ENCODE measurements at regions not wholly inside any gene's neighbourhood (a gene's known extent, or its start where the extent isn't known, plus 50 kb on each side); places are given as distances from the start of the nearest gene placed in this dataset.
"Not testable (repeated sequence)": the region's sequence is repeated elsewhere in the genome, so short reads cannot be mapped to it uniquely, and the experiment has no call there.

DNA sequence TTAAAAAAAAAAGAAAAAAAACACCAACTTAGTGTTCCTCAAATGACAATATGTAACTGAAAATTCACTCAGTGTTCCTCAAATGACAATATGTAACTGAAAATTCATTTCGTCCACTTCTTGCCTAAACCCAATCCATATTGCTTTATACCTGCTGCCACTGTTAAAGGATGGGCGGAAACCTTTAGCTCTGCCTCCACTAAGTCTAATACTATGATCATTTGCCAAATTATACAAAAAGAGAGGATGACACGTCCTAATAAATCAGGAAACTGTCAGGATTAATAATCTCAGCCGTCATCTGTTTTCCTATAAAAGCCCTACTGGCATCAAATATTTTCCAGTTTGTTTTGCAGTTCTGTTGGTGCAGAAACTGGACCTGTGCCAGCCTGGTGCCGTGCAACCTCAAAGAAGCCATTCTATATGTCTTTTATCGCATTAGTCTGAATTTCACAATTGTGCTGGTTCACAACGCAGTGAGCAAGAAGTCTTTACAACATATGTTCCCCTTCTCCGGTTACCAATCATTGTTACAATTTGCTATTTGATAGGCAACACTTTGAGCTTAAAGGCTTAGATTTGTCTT lies 160.4 kb upstream of the KCNH8 start:
- ATAC-seq = no peak

GRCh38 chr3:18987070-18987469 lies 161.2 kb upstream of the KCNH8 start:
- no peak for ATAC-seq

- ATAC-seq = no peak
These were observed 165.4 kb upstream of the KCNH8 start for GRCh38 chr3:18982920-18983319.

GRCh38 chr3:18976102-18976501 lies 172.2 kb upstream of the KCNH8 start:
- ATAC-seq = not testable (repeated sequence)

DNA sequence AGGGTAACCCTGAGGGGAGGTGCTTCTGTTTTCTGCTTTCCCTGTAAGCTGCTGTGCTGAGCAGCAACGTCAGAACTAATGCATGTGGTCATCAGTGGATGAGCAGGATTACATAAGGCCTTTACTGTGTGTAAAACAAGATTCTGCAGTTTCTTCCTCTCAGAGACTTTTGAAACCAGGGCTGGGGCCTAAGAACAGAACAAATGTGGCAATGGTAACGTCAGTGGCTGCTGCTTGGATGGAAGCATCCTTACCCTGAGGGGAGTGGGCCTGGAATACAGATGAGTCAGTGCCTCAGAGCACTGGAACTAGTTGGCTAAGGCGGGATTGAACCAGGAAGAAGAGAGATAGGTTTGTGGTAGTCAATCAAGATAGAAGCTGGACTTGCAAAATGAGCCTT lies 180.2 kb upstream of the KCNH8 start:
- no peak for ATAC-seq

GRCh38 chr3:18965781-18966180 lies 182.5 kb upstream of the KCNH8 start:
- no peak for ATAC-seq

DNA sequence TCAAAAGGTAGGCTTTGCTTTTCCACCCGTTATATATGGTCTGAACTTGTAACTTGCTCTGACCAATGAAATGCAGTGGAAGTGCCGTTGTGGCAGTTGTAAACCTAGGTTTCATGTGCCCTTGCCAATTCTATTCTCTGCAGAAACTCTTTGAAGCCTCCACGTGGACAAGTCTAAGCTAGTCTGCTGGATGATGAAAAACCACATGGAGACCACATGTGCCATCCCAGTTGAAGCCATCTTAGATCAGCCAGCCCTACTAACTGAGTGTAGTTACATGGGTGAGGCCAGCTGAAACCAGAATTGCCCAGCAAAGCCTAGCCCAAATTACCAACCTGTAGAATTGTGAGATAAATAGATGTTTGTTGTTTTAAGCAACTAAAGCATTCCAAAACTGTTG lies 183.7 kb upstream of the KCNH8 start:
- no peak for ATAC-seq

DNA sequence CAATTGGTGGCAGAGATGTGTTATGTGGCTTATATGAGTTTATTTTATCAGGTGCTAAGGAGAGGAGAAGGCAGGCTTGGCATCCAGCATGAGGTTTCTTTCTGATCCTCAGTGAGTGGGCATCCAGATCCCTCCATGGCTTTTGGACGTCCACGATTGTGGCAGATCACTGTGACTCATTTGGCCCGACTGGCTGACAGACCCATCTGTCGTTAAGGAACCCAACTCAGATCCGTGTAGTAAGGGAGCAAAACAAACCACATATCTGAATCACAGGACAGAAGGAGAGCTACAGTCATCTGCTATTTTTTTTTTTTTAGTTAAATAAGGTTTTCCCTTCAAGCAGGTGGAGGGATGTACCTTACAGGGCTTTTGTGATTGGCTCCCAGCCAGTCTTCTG lies 197.0 kb upstream of the KCNH8 start:
- ATAC-seq = no peak

DNA sequence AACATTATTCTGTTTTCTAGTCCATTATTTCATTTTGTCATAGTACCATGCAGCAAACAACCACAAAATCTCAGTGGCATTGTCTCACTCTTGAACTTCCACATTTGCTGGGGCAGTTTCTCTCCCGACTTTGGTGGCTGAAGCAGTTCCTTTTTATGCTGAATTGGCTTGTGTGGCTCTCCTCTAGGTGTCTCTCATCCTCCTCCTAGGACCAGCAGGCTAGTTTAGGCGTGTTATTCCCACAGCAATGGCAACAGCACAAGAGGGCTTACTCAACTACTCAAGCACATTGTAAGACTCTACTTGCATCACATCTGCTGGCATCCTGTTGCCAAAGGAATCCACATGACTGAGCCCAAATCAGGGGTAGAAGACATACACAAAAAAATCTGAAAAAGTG lies 201.8 kb upstream of the KCNH8 start:
- ATAC-seq = no peak

- no peak for ATAC-seq
These were observed 210.7 kb upstream of the KCNH8 start for GRCh38 chr3:18937574-18937973.

DNA sequence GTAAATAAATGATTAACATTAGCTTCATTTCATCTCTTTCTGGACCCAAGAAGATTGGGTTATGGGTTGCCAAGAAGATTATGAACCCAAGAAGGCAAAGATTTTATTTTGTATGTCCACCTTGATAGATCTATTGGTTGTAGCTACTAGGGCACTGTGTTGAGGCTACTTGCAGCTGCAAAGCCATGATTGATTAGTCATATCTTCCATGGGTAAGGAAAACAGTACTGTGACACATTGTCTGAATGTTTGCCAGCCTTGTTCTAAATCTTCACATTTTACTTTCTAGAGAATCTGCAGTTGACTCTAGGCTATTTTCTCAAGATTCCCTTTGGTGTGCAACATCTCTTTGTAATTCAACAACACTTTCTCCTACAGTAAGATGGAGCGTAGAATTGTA lies 229.2 kb upstream of the KCNH8 start:
- no peak for ATAC-seq

- no peak for ATAC-seq
These were observed 230.4 kb upstream of the KCNH8 start for GRCh38 chr3:18917923-18918322.

DNA sequence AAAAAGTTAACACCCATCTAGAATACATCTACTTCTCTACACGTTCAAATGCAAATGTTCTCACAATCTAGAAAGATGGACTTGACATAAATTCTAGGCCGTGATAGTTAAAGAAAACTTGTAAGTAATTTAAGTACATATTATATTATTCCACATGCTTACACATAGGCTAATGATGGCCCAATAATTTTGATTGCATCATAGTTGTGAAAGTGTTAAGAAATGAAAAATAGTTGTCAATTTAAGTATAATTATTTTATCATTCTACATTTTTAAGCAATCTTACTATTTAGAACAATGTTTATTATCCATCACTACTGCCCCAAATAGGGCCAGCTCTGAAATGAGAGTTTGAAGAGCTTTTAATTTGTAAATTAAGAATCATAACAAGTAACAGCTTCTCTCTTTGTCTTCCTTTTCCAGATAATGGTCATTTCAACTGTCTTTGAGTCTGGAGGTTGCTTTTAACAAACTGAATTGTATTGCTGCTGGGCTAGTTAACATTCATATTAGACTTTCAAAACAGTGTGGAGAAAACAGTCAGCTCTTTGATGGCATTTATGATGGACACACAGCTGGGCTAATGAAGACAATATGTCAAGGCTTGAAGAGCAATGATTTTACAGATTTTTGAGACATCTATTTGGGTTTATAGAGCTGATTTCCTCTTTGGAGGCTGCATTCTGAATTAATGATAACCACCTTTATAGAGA lies 246.1 kb upstream of the KCNH8 start:
- no peak for ATAC-seq

- ATAC-seq = no peak
These were observed 246.7 kb upstream of the KCNH8 start for GRCh38 chr3:18901571-18901970.

GRCh38 chr3:18900994-18901393 lies 247.3 kb upstream of the KCNH8 start:
- no peak for ATAC-seq

DNA sequence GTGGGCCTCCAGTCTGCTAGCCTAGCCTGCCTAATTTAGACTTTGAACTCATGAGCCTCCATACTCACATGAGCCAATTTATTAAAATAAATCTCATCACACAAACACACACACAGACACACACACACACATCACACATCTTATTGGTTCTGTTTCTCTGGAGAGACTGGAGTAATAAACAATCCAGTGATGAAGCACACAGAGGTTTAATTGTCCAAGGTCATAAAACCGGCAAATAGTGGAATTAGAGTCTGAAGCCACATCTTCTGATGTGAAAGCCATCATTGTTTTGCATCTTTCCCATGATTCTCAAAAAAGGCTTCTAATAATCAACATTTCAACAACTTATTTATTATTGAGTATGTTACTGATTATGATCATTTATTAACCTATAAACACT lies 249.4 kb upstream of the KCNH8 start:
- no peak for ATAC-seq

DNA sequence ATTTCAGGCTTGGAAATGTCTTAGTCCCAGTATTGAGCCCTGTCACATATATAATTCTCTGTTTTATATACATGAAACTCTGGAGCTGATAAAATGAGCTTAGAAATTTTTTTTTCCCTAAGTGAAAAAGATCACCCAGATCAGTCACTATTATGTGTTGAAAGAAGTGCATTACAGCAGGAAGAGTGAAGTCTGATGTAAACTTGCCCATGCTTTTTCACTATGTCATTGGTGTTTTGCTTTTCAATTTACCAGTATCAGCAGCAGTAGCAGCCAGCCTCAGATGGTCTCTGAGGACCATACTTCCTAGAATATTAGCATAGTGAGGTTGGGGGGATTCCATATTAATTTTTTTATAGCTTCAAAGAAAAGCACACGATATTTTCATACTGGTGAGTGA lies 255.6 kb upstream of the KCNH8 start:
- ATAC-seq = no peak

DNA sequence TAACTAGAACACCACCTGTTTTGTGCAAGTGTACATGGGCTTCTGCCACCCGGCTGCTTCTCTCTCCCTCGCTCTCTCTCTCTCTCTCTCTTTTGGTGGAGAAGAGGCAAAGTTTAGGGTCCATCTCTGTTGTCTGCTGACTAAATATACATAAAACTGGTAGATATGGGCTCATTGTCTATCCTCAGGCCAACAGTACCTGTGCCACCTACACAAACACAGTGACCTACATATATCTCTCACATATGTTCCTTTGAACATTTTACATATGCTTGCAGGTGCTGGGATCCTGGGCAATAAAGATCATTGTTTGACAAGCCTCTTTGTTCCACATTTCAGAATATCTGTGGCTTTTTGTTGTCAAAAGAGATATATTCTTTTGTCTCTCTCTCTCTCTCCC lies 256.3 kb upstream of the KCNH8 start:
- ATAC-seq = no peak

GRCh38 chr3:18891641-18892040 lies 256.7 kb upstream of the KCNH8 start:
- ATAC-seq = peak; percentile 17 to 20

- ATAC-seq = no peak
These were observed 257.9 kb upstream of the KCNH8 start for GRCh38 chr3:18890449-18890848.

- no peak for ATAC-seq
These were observed 259.5 kb upstream of the KCNH8 start for GRCh38 chr3:18888819-18889218.

GRCh38 chr3:18888370-18888769 lies 259.9 kb upstream of the KCNH8 start:
- ATAC-seq = no peak

- ATAC-seq = no peak
These were observed 262.0 kb upstream of the KCNH8 start for GRCh38 chr3:18886331-18886730.

- ATAC-seq = no peak
These were observed 262.7 kb upstream of the KCNH8 start for GRCh38 chr3:18885612-18886011.

DNA sequence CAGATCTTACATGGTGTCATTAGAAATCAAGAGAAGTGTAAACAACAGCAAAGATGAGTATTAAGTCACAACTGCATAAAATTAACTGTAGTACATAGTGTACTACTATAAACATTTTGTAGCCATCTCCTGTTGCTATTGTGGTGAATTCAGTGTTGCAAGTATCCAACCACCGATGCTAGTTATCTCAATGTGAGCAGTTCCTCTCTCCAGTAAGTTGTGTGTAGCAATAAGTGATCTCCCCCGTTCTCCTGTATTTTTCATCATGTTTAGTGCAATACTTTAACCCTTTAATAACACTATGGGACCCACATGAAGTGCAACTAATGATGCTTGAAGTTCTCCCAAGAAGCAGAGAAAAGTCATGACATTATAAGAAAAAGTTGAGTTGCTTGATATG lies 264.7 kb upstream of the KCNH8 start:
- no peak for ATAC-seq

Measured in activated CD4-positive, CD25-positive, alpha-beta regulatory T cell treated with anti-CD3 and anti-CD28 coated beads, Interleukin-2, amount 50 U/mL, for 24 hours (primary cell).